K562 (cell line): ENCODE measurements at regions not wholly inside any gene's neighbourhood (a gene's known extent, or its start where the extent isn't known, plus 50 kb on each side); places are given as distances from the start of the nearest gene placed in this dataset.

Experiments used
- ATAC-seq: fragments of 200-7000 bp; cut with Tn5 transposase; 3 replicates; pipeline ENCODE4 v1.9.1; 2020; ENCODE audit warnings: moderate library complexity
- BruUV-seq: library from RNA; stranded (reverse); fragments of 400-500 nt; replicated peaks from 2 replicates; lab custom pipeline; 2021; lab: Mats Ljungman, UMichigan
- CTCF ChIA-PET: fragments of 300-600 bp; formaldehyde crosslinking; extraction: SDS; loops from one replicate; lab custom pipeline; 2021; ENCODE audit warnings: low intra/inter-chr PET ratio; lab: Yijun Ruan, JAX
- POLR2A ChIA-PET: fragments of 300-600, 350-650 bp; sonication (Branson Sonifier 250); formaldehyde crosslinking; extraction: SDS; loops from one replicate; lab custom pipeline; 2021; ENCODE audit warnings: antibody characterized with exemption, inconsistent platforms; lab: Yijun Ruan, JAX
- DNase-seq, 4 experiments: peaks; one replicate each; pipeline versions ENCODE4 v3.0.0 to v3.0.0-alpha.2; 2011 to 2018; ENCODE audit warnings: low spot score in 3 of 4, mixed read lengths in 3 of 4; ENCODE audit errors: extremely low read depth in 1 of 4
- FAIRE-seq: peaks from 2 replicates; lab custom pipeline; 2011; peaks lifted over from hg19 to GRCh38; lab: Jason Lieb, UNC
- H2AFZ ChIP-seq: 2 replicates; pipeline ENCODE4 v1.6.0; 2011; ENCODE audit warnings: low read depth, low read length, control low read depth, inconsistent platforms
- H3K27ac ChIP-seq: fragments of 200-600 bp; 3 replicates; pipeline ENCODE4 v1.8.0; 2011; ENCODE audit warnings: low read depth, mild to moderate bottlenecking, control low read depth, inconsistent platforms, low read length, moderate library complexity, mixed read lengths; ENCODE audit errors: extremely low read depth
- H3K27me3 ChIP-seq, 2 experiments: fragments of 300-600 bp in 1 of 2; 2 replicates in 1 of 2; 3 replicates in 1 of 2; pipeline versions ENCODE4 v1.6.0 to v1.8.0; 2011; ENCODE audit warnings: inconsistent platforms in 2 of 2, low read length in 2 of 2, mild to moderate bottlenecking in 1 of 2, mixed read lengths in 1 of 2, moderate library complexity in 1 of 2; ENCODE audit not compliant: control insufficient read depth in 2 of 2, insufficient read depth in 2 of 2
- H3K36me3 ChIP-seq: fragments of 300-600 bp; 3 replicates; pipeline ENCODE4 v1.8.0; 2011; ENCODE audit warnings: mild to moderate bottlenecking, low read length, inconsistent platforms; ENCODE audit not compliant: control insufficient read depth, insufficient read depth
- H3K4me1 ChIP-seq, 2 experiments: fragments of 200-600 bp in 1 of 2; replicated peaks in 1 of 2; 2 replicates in 1 of 2; 3 replicates in 1 of 2; pipeline versions ENCODE4 v1.5.1 to v1.8.0; 2011; ENCODE audit warnings: inconsistent platforms in 2 of 2, low read length in 2 of 2, mild to moderate bottlenecking in 1 of 2, mixed read lengths in 1 of 2, moderate library complexity in 1 of 2; ENCODE audit not compliant: control insufficient read depth in 2 of 2, insufficient read depth in 2 of 2
- H3K4me2 ChIP-seq: 2 replicates; pipeline ENCODE4 v1.6.1; 2011; ENCODE audit warnings: low read length, control low read depth, inconsistent platforms, mixed read lengths; ENCODE audit not compliant: insufficient read depth
- H3K4me3 ChIP-seq: fragments of 200-600 bp; sonication (generic), shearing (Covaris generic); 2 replicates; pipeline ENCODE4 v1.5.1; 2016; ENCODE audit warnings: control low read depth, inconsistent platforms
- H3K79me2 ChIP-seq: fragments of 200-600 bp; 3 replicates; pipeline ENCODE4 v1.8.0; 2011; ENCODE audit warnings: low read length, inconsistent platforms; ENCODE audit not compliant: control insufficient read depth, insufficient read depth
- H3K9ac ChIP-seq, 2 experiments: 2 replicates each; pipeline versions ENCODE4 v1.6.0 to v1.6.1; 2011; ENCODE audit warnings: low read depth in 2 of 2, low read length in 2 of 2, control low read depth in 1 of 2, inconsistent platforms in 1 of 2, mild to moderate bottlenecking in 1 of 2, mixed read lengths in 1 of 2; ENCODE audit not compliant: insufficient read depth in 1 of 2
- H3K9me1 ChIP-seq: one replicate; pipeline ENCODE4 v1.6.0; 2011; ENCODE audit warnings: inconsistent platforms, mild to moderate bottlenecking, low read length, moderate library complexity; ENCODE audit not compliant: control insufficient read depth, insufficient read depth
- H3K9me3 ChIP-seq: replicated peaks from 2 replicates; pipeline ENCODE4 v1.5.1; 2011; ENCODE audit warnings: low read depth, low read length, inconsistent platforms; ENCODE audit not compliant: control insufficient read depth, insufficient read depth
- H4K20me1 ChIP-seq: replicated peaks from 2 replicates; pipeline ENCODE4 v1.6.1; 2011; ENCODE audit warnings: low read length, inconsistent platforms, mixed read lengths; ENCODE audit not compliant: control insufficient read depth, insufficient read depth
- BRD9 ChIP-seq: fragments of 450-650 bp; IDR thresholded peaks from 2 replicates; pipeline ENCODE4 v1.6.1; 2018; ENCODE audit warnings: low read depth; ENCODE audit not compliant: partially characterized antibody
- MTA1 ChIP-seq: fragments of 450-650 bp; IDR thresholded peaks from 2 replicates; pipeline ENCODE4 v1.6.1; 2017; ENCODE audit warnings: borderline replicate concordance
- NR2F6 ChIP-seq: fragments of 450-650 bp; formaldehyde crosslinking; IDR thresholded peaks from 2 replicates; pipeline ENCODE4 v1.4.0; 2020; ENCODE audit warnings: mild to moderate bottlenecking
- NR3C1 ChIP-seq: sonication (generic); formaldehyde crosslinking; IDR thresholded peaks from 2 replicates; pipeline ENCODE4 v1.8.1; 2022; ENCODE audit warnings: missing genetic modification reagents
- POLR3A ChIP-seq: IDR thresholded peaks from 2 replicates; pipeline ENCODE4 v1.6.1; 2011; ENCODE audit warnings: borderline replicate concordance, mild to moderate bottlenecking, moderate library complexity; ENCODE audit not compliant: insufficient read length, insufficient read depth; ENCODE audit errors: extremely low read depth
- RBBP5 ChIP-seq: fragments of 200-600 bp; sonication (generic); IDR thresholded peaks from 2 replicates; pipeline ENCODE4 v1.6.1; 2012; ENCODE audit warnings: borderline replicate concordance, mild to moderate bottlenecking, low read length, control low read depth, inconsistent platforms; ENCODE audit not compliant: insufficient read depth, poor library complexity, severe bottlenecking
- ZNF354B ChIP-seq: fragments of 250-450 bp; sonication (Bioruptor Pico); IDR thresholded peaks from 2 replicates; pipeline ENCODE4 v1.4.0; 2020
- WGBS: fragments of 100-300 bp; shearing (Covaris generic); methylation state at CpG from one replicate; pipeline ENCODE4 v1.1.6; 2016; ENCODE audit warnings: low coverage, mixed read lengths; ENCODE audit not compliant: insufficient coverage; ENCODE audit errors: missing lambda C conversion rate; 5-methylcytosine and 5-hydroxymethylcytosine counted together
- in situ Hi-C: fragments of 300-500 bp; cut with MboI; formaldehyde crosslinking; loops from 4 replicates; pipeline ENCODE4 v1.15.0; 2018; ENCODE audit warnings: inconsistent platforms, mixed read lengths
- intact Hi-C: fragments of 100-400 bp; cut with micrococcal nuclease; formaldehyde crosslinking; loops from 2 replicates; pipeline ENCODE4 v1.14.2; 2022
- TF ChIP-seq, protein P1 (sequence below): fragments of 250-450 bp; sonication (Bioruptor Pico); IDR thresholded peaks from 2 replicates; pipeline ENCODE4 v1.4.0; 2020
- TF ChIP-seq, protein P2 (sequence below): sonication (generic); formaldehyde crosslinking; IDR thresholded peaks from 2 replicates; pipeline ENCODE4 v1.4.0; 2020; ENCODE audit warnings: mild to moderate bottlenecking, missing genetic modification reagents
- TF ChIP-seq, protein P3 (sequence below), 2 experiments: fragments of 450-650 bp; formaldehyde crosslinking in 1 of 2; IDR thresholded peaks; 2 replicates each; pipeline versions ENCODE4 v1.4.0 to v1.6.1; 2014 to 2020; ENCODE audit warnings: mild to moderate bottlenecking in 2 of 2, borderline replicate concordance in 1 of 2, low read depth in 1 of 2
- TF ChIP-seq, protein P4 (sequence below): fragments of 250-450 bp; sonication (Bioruptor Pico); IDR thresholded peaks from 2 replicates; pipeline ENCODE4 v1.8.0; 2022; ENCODE audit warnings: moderate library complexity, mild to moderate bottlenecking, inconsistent platforms

DNA sequence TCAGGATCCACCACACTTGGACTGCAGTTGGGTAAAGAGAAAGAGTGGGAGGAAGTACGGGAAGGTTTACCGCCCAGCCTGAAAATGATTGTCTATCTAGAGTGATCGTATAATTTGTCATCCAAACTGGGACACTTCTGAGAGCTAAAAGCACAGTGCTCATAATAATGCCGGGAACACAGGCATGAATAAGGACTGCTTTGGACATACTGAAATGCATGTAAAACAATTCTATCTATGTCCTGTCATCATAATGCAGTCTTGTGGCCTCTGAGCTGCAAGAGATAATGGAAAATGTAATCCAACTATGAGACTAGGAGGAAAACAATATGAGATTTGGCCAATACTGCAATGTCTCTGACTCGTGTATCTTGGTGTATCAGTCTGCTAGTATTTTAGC, 435.5 kb downstream of the SOX11 start:
- no peaks in the 10 kb centered on the region; the same call in 1 of the 2 replicates for H3K9me3 ChIP-seq
- POLR2A ChIA-PET = no interaction called here
- TF ChIP-seq BRD9 (no peak), ZNF354B (CRISPR knock-in tag) (no peak), MTA1 (no peak), NR3C1 (CRISPR knock-in tag) (no peak), RBBP5 (no peak), NR2F6 (no peak), POLR3A (no peak)
- TF ChIP-seq, protein P1, sequence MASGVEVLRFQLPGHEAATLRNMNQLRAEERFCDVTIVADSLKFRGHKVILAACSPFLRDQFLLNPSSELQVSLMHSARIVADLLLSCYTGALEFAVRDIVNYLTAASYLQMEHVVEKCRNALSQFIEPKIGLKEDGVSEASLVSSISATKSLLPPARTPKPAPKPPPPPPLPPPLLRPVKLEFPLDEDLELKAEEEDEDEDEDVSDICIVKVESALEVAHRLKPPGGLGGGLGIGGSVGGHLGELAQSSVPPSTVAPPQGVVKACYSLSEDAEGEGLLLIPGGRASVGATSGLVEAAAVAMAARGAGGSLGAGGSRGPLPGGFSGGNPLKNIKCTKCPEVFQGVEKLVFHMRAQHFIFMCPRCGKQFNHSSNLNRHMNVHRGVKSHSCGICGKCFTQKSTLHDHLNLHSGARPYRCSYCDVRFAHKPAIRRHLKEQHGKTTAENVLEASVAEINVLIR (CRISPR knock-in tag) = no peak
- TF ChIP-seq, protein P2, sequence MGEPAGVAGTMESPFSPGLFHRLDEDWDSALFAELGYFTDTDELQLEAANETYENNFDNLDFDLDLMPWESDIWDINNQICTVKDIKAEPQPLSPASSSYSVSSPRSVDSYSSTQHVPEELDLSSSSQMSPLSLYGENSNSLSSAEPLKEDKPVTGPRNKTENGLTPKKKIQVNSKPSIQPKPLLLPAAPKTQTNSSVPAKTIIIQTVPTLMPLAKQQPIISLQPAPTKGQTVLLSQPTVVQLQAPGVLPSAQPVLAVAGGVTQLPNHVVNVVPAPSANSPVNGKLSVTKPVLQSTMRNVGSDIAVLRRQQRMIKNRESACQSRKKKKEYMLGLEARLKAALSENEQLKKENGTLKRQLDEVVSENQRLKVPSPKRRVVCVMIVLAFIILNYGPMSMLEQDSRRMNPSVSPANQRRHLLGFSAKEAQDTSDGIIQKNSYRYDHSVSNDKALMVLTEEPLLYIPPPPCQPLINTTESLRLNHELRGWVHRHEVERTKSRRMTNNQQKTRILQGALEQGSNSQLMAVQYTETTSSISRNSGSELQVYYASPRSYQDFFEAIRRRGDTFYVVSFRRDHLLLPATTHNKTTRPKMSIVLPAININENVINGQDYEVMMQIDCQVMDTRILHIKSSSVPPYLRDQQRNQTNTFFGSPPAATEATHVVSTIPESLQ (CRISPR knock-in tag) = no peak
- TF ChIP-seq, protein P3, sequence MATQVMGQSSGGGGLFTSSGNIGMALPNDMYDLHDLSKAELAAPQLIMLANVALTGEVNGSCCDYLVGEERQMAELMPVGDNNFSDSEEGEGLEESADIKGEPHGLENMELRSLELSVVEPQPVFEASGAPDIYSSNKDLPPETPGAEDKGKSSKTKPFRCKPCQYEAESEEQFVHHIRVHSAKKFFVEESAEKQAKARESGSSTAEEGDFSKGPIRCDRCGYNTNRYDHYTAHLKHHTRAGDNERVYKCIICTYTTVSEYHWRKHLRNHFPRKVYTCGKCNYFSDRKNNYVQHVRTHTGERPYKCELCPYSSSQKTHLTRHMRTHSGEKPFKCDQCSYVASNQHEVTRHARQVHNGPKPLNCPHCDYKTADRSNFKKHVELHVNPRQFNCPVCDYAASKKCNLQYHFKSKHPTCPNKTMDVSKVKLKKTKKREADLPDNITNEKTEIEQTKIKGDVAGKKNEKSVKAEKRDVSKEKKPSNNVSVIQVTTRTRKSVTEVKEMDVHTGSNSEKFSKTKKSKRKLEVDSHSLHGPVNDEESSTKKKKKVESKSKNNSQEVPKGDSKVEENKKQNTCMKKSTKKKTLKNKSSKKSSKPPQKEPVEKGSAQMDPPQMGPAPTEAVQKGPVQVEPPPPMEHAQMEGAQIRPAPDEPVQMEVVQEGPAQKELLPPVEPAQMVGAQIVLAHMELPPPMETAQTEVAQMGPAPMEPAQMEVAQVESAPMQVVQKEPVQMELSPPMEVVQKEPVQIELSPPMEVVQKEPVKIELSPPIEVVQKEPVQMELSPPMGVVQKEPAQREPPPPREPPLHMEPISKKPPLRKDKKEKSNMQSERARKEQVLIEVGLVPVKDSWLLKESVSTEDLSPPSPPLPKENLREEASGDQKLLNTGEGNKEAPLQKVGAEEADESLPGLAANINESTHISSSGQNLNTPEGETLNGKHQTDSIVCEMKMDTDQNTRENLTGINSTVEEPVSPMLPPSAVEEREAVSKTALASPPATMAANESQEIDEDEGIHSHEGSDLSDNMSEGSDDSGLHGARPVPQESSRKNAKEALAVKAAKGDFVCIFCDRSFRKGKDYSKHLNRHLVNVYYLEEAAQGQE (IDR thresholded peaks at IDR 0.05; ENCODE audit: borderline replicate concordance) = no peak
- TF ChIP-seq, protein P3 (CRISPR knock-in tag; IDR thresholded peaks at IDR 0.05; ENCODE audit: low read depth) = no peak
- TF ChIP-seq, protein P4, sequence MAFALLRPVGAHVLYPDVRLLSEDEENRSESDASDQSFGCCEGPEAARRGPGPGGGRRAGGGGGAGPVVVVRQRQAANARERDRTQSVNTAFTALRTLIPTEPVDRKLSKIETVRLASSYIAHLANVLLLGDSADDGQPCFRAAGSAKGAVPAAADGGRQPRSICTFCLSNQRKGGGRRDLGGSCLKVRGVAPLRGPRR = no peak

More for the DNA sequence above, 435.5 kb downstream of the SOX11 start:
- WGBS = 0% methylated on average over 5 of the region's 5 CpGs
- Histone ChIP-seq H3K27ac (no peak overlapping the region), H3K4me3 (no peak overlapping the region), H3K36me3 (no peaks in the 10 kb centered on the region), H3K9ac (no peak overlapping the region), H3K27me3 (no peaks in the 10 kb centered on the region), H3K4me2 (no peak overlapping the region), H3K4me1 (no peaks in the 10 kb centered on the region), H2AFZ (no peak overlapping the region), H4K20me1 (no peaks in the 10 kb centered on the region), H3K79me2 (no peaks in the 10 kb centered on the region), H3K9me1 (no peaks in the 10 kb centered on the region)
- ATAC-seq = no peak
- no peak for DNase-seq
- in situ Hi-C loops (no loop called here), intact Hi-C loops (no loop called here)
- no TSS peak for BruUV-seq
- CTCF ChIA-PET = no interaction called here
- FAIRE-seq = no peak
